Mucosa of gallbladder (tissue), 1 donor: ENCODE measurements at regions not wholly inside any gene's neighbourhood (a gene's known extent, or its start where the extent isn't known, plus 50 kb on each side); places are given as distances from the start of the nearest gene placed in this dataset.

ENCODE experiments used
- DNase-seq: peaks from one replicate; pipeline ENCODE4 v3.0.0-alpha.2; 2020; ENCODE audit warnings: low spot score
- donor health status: DM: no; HTN: no; CAD: no.

DNA sequence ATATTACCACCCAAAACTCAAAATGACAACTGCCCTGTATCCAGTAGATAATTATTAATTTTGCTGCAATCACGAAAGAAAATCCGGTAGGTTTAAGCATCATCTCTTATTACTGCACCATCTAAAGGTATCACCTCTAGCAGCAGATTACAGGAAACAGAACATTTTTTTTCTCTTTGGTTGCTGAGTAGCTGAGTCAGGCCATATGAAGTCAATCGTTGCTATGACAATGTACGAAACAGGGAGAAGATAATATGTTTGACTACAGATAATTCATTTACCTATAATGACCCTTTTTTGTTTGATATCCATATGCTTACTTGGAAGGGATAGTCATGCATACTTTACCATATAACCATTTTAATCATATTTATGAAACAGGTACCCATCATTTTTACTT is 831.6 kb upstream of the CHAC2 start:
- DNase-seq = no peak

DNA sequence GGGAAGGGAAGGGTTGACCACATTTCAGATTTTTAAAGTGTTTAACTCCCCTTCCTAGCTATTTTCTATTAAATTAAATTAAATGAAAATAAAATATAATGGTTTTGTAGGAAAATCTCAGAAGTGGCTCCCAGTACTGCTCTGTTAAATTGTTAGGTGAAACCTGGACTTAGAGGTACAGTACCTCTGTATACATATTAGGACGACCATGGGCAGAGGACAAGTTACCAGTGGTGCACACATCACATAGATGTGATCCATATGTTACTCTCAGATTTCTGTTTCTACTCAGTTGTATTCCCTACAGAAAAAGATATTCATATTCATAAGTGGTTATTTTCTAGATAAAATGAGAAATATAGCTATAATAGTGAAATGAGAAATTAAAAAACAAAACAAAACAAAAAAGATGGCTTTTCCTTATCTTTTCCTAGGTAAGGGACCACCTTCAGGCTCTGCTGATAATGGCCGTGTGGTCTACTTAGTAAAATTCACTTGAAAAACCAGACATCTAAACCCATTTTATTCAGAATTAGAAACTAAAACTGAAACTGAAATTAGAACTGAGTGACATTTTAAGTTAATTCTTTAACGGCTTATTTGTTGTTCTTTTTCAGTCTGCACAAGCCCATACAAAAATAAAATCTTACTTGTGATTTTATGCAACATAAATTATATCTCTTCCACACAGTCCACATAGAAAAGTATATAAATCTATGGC is 832.5 kb upstream of the CHAC2 start:
- no peak for DNase-seq

DNA sequence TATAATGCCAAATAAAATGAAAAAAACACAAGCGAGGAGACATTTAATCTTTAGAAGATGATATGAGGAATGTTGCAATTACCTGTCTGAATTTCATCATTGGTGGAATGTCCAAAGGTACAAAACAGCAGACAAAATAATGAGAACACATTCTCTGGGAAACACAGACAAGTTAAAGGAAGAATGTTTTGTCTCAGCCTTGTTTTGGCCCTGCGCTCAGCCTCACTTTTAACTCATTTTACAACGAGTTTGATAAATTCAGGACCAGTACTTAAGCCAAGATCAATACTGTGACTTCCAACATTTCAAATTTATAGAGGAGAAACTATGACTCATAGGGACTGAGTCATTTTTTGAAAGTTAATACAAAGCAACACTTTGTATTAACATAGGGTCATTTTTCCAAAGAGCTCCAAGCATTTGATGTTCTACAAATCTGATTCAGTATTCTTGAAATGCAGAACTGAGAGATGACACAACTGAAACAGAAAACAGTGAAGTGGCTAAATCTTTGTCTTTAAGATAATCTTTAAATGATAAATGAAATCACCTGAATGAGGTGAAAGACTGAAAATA is 833.2 kb upstream of the CHAC2 start:
- no peak for DNase-seq

DNA sequence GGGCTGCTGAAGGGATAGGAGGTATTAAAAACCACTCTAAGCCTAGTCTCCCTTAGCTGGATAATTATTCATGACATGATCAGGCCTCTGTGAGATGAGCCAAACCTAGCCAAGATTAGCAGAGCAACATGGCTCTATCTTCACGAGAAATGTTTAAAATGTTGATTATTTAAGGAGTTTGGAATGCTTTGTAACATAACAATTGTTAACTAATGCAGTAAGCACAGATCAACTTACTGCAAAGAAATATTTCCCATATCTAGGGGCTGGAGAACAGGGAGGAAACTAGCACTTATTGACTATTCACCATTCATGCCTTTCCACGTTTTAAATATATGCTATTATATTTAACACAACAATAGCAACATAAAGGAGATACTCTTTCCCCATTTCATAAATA is 833.7 kb upstream of the CHAC2 start:
- no peak for DNase-seq

DNA sequence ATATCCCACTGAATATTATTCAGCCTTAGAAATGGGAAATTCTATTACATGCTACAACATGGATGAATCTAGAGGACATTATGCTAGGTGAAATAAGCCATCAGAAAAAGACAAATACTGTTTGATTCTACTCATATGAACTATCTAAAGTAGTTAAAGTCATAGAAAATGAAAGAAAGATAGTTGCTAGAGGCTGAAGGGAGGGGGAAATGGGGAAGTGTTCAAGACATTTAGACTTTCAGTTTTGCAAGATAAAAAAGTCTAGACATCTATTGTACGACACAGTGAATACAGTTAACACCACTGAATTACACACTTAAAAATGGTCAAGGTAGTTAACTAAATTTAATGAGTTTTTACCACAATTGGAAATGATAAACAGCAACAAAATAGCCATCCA is 835.9 kb upstream of the CHAC2 start:
- DNase-seq = no peak

DNA sequence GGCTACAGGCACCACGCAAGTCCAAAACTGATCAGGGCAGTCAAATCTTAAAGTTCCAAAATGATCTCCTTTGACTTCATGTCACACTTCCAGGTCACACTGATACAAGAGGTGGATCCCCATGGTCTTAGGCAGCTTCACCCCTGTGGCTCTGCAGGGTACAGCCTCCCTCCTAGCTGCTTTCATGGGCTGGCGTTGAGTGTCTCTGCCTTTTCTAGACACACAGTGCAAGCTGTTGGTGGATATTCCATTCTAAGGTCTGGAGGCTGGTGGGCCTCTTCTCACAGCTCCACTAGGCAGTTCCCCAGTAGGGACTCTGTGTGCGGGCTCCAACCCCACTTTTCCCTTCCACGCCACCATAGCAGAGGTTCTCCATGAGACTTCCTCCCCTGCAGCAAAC is 838.2 kb upstream of the CHAC2 start:
- no peak for DNase-seq

DNA sequence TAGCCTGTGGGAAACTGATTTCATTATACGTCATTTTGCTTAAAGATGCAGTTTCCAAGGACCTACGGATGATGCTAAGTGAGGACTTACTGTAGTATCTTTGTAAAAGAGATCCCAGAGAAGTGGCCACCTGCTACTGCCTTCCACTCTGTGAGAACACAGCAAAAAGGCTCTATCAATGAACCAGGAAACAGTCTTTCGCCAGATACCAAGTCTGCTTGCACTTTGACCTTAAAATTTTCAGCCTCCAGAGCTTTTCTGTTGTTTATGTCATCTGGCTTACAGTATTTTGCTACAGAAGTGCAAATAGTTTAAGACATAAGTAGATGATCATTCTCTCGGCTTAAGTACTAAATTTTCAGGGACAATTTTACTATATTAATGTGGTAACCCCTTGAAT is 847.9 kb upstream of the CHAC2 start:
- no peak for DNase-seq

DNA sequence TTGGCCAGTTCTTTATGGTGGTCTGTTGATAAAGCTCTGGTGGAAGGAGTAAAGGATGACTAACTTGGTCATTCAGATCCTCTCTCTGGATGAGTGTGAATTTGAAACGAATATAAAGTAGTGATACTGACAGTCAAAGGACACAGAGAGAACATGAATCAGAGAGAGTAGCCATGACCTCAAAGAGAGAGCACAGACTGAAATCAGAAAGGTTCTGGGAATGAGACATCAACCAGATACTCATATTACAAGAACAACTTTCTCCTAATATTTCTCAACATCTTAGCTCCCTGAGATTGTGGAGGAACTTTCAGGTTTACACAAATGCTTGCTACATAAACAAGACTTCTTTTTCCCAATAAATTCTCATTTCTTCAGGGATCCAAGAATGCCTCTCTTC is 849.1 kb upstream of the CHAC2 start:
- no peak for DNase-seq

DNA sequence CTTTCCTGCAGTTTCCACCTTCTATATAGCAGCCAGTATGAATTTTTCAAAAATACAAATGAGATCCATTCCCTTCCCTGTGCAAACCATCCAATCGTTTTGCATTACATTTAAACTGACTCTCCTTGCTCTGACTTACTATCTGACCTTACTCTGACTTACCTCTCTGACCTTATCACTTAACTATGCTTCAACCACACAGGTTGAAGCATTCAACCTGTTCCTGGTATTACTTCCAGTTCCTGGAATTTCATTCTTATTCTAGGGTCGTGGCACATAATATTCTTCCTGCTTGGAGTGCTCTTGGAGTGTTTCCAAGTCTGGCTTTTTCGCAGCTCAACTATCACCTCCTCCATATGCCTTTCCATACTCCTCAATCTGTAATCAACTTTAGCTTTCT is 850.6 kb upstream of the CHAC2 start:
- DNase-seq = no peak

DNA sequence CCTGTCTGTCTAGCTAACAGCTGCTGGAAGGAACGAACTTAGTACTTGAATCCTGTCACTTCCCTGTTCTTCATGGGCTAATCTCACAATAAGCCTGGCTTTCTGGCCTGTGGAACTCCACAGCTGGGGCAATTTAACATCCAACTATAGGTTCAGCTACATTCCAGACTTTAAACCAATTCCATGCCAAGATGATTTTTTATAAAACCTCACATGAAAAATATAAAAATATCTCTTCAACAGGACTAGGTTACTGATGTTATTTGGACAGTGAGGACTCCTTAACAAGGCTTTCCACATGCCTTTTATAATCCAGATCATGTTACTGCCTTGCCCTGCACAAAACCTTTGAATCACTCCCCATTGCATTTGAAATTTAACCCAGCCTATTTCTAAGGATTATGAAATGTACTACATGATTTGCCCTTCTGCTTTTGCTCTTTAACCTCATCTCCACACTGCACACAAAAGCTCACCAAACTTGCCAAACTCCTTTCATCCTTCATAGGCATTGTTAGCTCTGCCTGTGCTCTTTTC is 863.2 kb upstream of the CHAC2 start:
- no peak for DNase-seq

DNA sequence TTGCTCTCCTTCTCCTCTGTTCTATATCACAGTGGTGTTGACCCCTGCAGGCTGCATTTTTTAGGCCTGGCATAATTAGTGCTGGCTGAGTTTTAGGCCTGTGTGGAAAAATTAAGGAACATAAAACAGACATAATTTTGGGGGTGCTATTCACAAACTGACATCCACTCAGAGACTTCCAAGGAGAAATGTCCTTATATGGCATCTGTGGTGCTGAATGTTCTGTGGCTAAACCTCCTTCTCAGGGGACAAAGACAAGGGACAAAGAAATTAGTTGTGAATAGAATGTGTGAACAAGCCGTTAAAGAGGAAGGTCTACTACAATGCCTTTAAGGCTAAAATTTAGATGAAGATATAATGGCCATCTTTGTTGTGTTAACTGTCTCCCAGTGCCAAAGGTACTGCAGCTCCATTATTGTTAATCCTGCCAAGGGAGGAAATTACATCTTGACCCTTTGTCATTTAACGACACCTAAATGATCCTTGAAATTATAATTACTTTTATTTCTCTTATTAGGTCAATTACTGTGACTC is 870.0 kb upstream of the CHAC2 start:
- no peak for DNase-seq

DNA sequence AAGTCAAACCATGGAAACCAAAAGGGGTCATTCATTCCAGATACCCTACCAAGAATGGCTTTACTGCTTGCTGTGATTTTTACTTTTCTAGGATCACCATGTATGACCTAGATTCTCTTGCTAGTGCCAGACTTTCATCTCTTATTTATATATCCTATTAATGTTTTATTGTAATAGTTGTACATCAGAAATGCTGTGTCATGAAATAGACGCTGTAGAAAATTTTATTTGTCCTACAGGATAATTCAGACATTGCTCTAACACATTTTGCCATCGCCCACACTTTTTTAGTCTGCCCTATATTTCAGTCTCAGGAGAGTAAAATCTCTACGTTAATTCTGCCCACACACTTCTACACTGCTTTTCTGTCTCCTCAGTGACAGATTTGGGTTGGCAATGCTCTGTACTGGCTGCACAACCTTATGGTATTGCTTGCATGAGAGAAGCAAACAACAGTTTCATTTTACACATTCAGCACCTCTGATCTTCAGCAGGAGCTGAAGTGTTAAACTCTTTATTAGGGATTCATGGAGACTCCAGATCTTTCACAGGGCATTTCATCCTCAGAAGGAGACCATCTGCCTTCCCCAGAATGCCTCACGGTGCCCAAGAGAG is 871.8 kb upstream of the CHAC2 start:
- no peak for DNase-seq

DNA sequence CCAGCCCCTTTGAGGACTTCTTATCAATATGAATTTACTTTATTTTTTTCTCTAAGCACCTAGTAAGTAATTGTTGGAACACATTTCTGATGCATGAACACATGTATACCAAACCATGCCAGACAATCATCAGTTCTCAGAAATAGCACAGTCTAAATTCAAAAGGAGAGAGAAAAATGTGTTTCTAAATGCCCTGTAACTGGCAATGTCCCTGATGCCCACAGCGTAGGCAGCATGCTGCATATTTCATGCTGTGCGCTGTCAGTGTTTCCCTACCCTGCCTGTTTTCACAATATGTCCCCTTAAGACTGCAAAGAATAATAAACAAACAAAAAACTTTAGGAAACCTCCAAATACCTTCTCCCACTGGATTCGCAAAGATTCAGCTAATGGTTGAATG is 881.0 kb upstream of the CHAC2 start:
- DNase-seq = no peak

DNA sequence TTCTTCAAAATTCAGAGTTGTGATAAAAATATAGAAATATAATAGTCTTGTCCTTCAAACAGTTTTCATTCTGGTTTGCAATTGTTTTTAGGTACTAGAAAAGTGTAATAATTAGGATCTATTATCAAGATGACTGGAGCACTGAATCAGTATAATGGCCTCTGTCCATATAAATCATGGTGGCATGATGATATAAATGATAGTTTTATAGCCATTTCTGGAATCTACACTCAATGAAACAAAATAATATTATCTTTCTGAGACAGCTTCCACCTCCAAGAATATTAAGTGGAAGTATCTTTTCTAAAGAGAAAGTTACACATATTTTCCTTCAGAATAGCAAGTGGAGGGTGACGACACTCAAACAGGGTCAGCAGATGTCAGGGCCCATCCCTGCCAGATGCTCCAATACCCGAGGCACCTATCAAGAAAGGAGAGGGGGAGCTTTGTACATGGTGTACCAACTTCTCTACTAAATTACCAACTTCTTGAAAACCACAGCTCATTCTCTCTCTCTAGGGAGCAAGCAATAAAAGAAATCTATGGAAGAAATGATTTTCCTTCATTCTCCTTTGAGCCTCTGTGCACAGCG is 882.7 kb upstream of the CHAC2 start:
- no peak for DNase-seq

DNA sequence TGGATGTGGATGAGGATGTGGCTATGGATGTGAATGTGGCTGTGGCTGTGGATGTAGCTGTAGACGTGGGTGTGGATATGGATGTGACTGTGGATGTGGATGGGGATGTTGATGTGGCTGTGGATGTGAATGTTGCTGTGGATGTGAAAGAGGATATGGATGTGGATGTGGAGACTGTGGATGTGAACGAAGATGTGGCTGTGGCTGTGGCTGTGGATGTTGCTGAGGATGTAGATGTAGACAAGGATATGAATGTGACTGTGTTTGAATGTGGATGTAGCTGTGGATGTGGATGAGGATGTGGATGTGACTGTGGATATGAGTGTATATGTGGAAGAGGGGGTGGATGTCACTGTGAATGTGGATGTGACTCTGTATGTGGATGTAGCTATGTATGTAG is 884.6 kb upstream of the CHAC2 start:
- DNase-seq = no peak

DNA sequence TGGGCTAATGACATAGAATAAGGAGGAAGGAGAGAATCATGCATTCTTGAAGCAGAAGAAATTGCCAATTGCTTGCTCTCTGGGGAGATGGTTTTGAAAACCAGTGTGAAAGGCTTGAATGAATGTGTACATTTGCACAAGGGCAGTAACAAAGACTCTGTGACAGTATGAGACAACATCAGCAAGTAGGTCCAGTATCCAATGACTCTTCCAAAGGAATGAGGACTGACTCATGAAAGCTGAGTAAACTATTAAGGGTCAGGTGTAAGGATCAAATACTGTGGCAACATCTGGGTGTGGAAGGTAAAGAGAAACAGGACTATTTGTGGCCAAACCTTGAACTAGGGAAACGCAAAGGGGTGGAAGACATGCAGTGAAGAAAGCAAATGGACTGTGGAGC is 886.0 kb upstream of the CHAC2 start:
- no peak for DNase-seq

DNA sequence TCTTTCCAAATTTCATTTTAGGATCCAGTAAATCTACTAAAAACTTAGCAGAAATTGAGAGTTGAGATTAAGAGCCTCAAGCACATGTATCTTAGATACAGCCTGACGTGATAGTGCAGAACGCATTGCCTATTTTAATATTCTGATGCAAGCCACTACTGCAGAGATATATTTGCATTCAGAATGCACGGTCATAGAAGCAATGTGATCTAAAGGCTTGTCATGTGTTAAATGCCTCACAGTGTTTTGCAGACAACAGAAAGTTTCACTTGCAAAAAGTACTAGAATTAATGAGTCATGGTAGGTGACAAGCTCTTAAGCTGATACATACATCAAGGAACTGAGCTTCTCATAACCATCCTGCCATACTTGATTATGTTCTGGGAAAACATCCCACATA is 886.7 kb upstream of the CHAC2 start:
- no peak for DNase-seq

DNA sequence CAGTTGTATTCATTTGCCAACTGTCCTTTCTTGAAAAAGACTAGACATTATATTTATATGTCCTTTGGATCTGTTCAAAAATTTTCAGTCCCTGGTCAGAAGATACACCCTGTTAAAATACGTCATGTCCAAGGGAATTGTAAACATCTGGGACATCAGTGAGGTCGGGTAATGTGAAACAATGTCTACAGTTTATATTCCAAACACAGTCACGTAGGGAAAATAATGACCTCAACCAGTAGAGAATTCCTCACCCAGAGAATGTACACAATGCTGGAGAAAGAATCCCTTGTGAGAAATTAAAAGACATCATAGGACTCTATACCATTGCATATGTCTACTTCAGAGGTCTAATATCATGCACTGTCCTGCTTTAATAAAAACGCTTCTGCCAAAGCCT is 888.0 kb upstream of the CHAC2 start:
- DNase-seq = no peak

DNA sequence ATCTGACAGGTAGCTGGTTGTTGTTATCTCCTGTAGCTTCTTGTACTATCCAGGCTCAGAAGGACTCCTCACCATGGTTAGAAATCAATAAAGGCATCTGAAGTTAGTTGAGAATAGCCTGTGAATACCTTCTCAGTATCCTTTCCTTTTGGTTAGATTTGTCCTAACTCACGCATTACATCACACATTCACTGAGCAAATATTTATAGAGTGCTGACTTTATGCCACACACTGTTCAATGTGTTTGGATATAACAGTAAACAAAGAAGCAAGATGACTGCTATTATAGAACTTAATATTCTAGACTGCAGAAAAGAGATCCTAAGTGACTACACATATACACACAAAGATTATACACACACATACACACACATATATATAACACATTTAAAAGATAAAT is 889.9 kb upstream of the CHAC2 start:
- no peak for DNase-seq

DNA sequence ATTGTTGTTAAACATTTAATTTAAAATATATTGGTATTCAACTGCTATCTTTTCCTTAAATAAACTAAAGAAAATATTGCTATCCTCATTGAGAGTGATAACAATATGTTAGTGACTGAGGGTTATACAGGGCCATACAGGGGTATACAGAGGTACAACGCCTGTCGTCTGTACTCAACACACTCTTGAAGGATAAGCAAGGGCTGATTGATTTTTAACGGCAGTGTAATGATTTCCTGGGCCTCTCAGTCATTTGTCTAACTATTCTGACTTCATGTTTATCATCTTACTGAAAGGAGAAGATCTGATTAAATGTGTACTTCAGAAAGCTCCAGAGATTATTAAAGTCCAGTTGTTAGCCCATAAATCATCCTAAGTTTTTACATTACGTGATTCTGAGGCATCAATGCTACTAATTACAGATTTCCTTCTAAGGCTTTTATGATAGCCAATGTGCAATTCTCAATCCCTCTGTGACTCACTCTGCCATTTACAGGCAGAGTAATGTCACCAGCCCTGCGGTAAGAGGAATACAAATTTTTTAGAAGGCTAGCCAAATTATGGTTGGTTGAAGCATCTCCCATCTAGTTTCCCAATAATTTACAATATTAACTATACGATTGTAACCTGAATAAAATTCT is 893.0 kb upstream of the CHAC2 start:
- DNase-seq = no peak

DNA sequence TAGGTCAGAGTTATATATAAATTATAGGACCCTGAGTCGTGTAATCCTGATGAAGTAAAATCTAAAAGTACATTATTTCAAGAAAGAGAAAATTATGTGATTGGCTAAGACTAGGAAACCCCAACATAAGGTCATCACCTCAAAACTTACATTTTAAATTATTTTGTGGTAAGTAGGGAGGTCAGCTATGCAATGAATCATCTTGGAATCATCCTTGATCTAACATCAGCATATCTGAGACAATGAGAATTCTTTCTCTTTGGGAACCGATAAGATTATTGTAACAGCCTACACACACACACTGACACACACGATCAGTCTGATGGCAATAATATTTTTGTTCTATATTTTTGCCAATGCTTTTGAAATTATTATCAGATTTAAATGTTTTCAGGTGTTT is 904.8 kb upstream of the CHAC2 start:
- no peak for DNase-seq

DNA sequence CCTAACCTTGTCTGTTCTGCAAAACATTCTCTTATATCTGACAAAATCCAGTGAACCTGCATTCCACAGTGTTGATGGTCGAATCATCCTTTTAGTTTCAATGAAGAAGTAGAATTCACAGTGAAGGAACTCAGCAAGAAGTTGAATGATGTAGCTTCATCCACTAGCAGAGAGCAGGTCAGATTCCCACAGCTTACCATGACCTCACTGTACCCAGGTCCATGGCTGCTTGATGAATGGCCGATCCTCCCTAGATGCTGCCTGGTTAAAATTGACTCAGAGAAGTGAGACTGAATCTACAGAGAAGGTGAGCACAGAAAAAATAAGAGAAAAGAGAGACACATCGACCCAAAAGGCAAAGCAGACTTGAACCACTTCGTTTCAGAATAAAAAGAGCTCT is 906.0 kb upstream of the CHAC2 start:
- no peak for DNase-seq
